Sciatic nerve (tissue), 2 donors: ENCODE measurements at regions not wholly inside any gene's neighbourhood (a gene's known extent, or its start where the extent isn't known, plus 50 kb on each side); places are given as distances from the start of the nearest gene placed in this dataset.

Experiments
- ATAC-seq: fragments of 200-7000 bp; cut with Tn5 transposase; one replicate; pipeline ENCODE4 v1.9.1; 2020; ENCODE audit warnings: mild to moderate bottlenecking, moderate library complexity
- DNase-seq: peaks from one replicate; pipeline ENCODE4 v3.0.0-alpha.2; 2020; ENCODE audit warnings: low spot score
- intact Hi-C: fragments of 100-400 bp; cut with DNase I; formaldehyde crosslinking; loops from one replicate; pipeline ENCODE4 v1.14.2; 2022
- donor health status: DM: no; HTN: no; CAD: no.
- donor health status: DM: no; HTN: no; CAD: no.

DNA sequence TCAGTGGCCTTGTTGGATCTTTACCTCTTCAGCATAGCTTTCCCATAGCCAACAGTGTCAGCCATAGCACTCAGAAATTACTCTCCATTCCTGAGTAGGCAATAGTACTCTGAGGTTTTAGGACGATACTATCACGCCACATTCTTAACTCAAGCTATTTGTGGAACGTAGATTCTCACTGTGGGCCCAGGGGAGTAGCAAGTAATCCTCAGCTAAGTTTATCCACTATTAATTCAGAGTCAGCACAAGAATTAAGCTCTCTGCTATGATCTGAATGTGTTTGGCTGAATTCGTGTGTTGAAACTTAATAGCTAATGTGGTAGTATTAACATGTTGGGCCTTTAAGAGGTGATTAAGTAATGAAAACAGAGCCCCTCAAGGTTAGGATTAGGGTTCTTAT lies 858.8 kb upstream of the NUDT12 start:
- DNase-seq (no peak), ATAC-seq (no peak)
- intact Hi-C loops: no loop called here

GRCh38 chr5:104418056-104418455 lies 855.5 kb upstream of the NUDT12 start:
- intact Hi-C loops: no loop called here

DNA sequence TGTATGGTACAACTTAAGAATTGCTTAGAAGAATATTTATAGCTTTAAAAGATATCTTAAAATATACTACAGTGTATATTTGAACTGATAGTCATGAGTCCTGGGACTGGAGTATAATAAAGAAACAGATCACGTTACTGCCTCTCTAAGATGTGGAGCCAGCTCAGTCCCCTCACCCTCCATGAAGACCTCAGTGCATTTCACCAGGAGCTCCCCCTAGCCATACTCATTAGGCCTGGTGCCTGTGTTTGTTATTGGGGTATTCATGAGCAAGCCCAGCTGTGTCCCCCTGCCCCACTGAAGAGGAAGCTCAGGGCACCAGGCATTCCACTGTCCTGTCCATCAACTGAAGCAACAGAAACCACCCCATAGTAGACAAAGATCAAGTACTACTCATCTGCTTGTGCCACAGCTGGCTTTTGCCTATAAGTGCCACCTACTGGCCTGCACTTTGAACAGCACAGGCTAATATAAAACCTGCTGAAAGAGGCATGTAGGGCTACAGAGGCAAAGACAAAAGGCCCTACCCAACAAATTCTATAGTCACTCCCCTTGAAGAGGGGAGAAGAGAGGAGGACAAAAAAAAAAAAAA lies 850.2 kb upstream of the NUDT12 start:
- ATAC-seq (no peak), DNase-seq (no peak)
- intact Hi-C loops: no loop called here

More at GRCh38 chr5:104418056-104418455, 855.5 kb upstream of the NUDT12 start:
- no peak for DNase-seq
- ATAC-seq: no peak

DNA sequence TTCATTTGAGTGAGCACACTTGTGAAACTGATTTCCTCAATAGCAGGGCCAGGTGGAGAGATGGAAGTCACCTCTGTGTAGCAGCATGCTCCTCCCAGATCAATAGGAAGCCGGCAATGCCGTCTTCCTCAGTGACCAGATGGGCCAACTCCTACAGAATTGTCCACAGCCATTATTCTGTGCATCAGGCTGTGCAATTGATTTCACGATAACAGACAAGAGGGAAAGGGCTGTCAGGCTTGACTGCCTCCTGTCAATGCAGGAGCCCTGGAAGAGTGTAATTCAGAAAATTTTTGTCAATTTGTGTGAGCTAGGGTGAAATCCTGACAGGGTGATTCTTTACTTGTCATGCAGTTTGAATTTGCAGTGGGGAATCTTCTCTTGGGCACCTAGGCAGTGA lies 838.4 kb upstream of the NUDT12 start:
- intact Hi-C loops: no loop called here
- ATAC-seq: no peak

DNA sequence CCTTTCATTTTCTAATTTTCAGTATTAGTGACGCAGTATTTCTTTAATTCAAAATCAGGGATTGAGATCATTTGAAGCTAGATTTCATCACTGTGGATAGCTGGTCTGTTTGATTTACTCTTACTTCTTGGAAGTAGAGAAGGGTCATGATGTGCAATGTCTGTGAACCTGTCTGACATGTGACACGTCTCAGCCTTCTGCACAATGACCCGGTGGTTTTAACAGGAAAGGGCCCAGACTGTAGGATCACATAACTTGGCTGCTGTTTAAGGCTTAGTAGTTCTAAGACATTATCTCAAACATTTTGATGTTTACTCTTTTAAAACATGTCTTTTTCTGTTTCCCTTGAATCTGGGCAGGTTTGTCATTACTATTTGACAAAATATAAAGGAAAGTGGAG lies 823.3 kb upstream of the NUDT12 start:
- intact Hi-C loops: no loop called here
- ATAC-seq: no peak
- no peak for DNase-seq

More for the DNA sequence above, 838.4 kb upstream of the NUDT12 start:
- no peak for DNase-seq

GRCh38 chr5:104375345-104375744 lies 812.8 kb upstream of the NUDT12 start:
- ATAC-seq (no peak), DNase-seq (no peak)
- intact Hi-C loops: no loop called here

DNA sequence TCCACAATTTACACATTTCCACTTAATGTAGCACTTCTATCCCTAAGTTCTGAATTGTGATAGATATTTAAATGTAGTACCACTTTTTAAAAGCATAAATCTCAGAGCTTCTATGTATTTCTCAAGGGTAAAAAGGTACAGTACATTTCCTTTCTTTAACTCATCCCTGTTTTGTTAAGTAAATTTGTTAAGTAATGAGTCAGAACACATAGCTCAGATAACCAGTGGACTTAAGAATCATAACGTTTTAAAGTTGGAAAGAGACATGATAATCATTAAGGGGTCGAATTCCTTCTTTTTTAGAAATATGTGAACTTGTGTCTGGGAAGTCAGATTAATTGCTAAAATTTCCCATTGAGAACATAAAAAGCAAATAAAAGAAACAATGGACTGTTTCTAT lies 810.2 kb upstream of the NUDT12 start:
- ATAC-seq: no peak
- intact Hi-C loops: no loop called here
- no peak for DNase-seq

DNA sequence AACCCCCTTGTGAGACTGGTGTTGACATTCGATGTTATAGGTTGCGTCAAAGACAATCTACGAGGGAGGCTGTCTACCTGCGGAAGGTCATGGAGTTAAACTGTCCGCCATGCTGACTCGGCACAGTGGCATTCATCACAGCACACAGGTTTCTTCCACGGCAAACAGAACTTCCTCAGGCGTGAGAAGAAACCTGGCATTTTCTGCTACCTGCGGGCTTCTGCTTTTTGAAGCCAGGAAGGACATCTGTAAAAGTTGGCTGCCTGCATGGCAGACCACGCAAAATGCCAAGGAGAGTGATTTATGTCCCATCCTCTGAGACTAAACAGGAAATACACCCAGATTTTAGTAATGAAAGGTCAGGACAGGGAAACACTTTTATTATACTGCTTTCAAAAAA lies 809.8 kb upstream of the NUDT12 start:
- ATAC-seq: no peak
- DNase-seq: no peak
- intact Hi-C loops: no loop called here

- ATAC-seq (no peak), DNase-seq (no peak)
- intact Hi-C loops: no loop called here
These were observed 807.9 kb upstream of the NUDT12 start for GRCh38 chr5:104370523-104370922.

- DNase-seq (no peak), ATAC-seq (no peak)
- intact Hi-C loops: no loop called here
These were observed 805.4 kb upstream of the NUDT12 start for GRCh38 chr5:104367978-104368377.

DNA sequence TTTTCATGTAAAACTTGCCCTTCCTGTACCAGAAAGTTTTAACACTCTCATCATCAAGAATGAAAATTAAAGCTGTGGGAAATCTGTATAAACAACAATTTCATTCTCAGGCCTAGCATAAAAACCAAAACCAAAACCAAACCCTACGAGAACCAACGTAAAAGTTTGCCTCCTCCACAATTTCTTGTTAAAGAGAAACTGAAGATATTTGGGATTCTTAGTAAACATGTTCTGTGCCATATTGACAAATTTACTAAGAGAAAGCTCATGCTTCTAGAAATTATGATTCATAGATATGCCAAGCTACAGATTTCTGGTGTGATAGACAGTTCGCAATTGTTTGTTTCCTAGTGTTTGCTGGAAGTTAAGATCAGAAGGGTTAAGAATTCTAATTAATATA lies 801.0 kb upstream of the NUDT12 start:
- intact Hi-C loops: no loop called here
- DNase-seq (no peak), ATAC-seq (no peak)

- DNase-seq (no peak), ATAC-seq (no peak)
- intact Hi-C loops: no loop called here
These were observed 799.3 kb upstream of the NUDT12 start for GRCh38 chr5:104361932-104362331.

DNA sequence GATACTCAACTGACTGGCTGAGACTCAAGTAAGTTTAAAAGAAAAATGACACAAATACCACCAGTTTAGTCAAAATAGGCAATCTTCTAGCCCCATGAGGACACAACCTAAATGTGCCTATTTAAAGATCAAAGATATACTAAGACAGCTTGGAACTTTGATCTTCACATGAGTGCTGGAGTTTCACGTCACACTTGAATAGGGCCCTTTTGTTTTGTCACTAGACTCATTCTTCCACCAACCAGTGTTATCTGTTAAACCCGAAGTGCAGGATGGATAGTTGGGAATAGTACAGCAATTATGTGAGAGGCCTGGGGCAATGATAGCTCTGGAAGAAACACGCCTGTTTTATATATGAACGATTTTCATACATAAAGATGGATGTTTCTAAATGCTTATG lies 792.8 kb upstream of the NUDT12 start:
- no peak for ATAC-seq
- intact Hi-C loops: no loop called here
- no peak for DNase-seq

GRCh38 chr5:104353371-104353770 lies 790.8 kb upstream of the NUDT12 start:
- ATAC-seq (no peak), DNase-seq (no peak)
- intact Hi-C loops: no loop called here

DNA sequence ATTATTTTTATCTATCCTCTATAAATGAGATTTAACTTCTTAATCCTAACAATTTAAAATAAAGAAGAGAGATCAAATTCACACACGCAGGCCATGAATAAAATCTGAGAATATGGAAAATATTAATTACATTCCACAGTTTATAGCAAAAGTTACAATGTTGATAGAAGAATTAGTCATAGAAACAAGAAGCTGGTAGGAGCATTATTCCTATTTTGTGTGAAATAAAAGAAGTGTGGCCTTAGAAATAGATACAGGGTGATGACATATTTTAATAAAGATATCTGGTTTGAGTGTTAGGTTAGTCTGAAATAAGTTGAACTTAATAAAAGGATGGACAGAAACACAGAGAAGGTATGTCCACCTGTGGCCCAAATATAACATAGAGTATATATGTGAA lies 790.4 kb upstream of the NUDT12 start:
- intact Hi-C loops: no loop called here
- DNase-seq (no peak), ATAC-seq (no peak)

DNA sequence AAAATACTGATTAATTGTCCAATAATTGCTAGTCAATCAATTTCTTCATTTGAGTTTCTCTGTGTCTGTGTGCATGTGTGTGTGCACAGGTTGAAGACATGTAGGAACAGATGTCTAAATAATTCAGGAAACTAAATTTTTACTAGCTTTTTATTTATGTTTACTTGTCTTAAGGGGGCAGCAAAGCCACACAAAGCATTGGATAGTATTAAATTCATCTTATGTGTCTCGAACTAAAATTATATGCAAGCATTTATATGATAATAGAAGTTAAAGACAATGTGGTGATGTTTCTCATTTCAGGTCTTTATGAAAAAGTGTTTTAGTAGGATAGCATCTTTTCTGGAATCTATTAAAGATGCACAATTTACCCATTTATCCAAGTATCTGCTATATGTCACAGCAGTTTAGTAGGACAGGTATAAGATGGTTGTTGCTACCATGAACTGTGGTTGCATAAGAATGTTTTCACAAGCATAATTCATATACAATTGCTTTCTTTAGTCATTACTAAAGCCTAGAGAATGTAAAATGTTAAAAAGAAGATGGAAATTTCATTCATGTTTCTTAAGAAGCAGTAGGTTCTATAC lies 784.6 kb upstream of the NUDT12 start:
- intact Hi-C loops: no loop called here
- no peak for ATAC-seq
- no peak for DNase-seq

- no peak for DNase-seq
- no peak for ATAC-seq
- intact Hi-C loops: no loop called here
These were observed 782.8 kb upstream of the NUDT12 start for GRCh38 chr5:104345222-104346016.

DNA sequence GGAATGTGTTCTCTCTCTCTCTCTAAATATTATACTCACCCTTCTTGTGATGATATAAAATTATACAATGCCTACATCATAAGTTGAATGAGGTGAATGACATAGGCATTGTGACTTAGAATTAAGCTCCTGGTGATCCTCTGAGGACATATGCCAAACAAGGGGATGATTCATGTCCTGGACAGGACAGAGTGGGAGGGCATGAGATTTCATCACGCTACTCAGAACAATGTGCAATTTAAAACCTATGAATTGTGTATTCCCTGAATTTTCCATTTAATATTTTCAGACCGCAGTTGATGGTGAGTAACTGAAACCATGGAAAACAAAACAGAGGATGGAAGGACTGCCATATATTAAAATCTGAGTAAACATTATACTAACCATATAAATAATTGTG lies 782.2 kb upstream of the NUDT12 start:
- ATAC-seq (no peak), DNase-seq (no peak)
- intact Hi-C loops: no loop called here

DNA sequence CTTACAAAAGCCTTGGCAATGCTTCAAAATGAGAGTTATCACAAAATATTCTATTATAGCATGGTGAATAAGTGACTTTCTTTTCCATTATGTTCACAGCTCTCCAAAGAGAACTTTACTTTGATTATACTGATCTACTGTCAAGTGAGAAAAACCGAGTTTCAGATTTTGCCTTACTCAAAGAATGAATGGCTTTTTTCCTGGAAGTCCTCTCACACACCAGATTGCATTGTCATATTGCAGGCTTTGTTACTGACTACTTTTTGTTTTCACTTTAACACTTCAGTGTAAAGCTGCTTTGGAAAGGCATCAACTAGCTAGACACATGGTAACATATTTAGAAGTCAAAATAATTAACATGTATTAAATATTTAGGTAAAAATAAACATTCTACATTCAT lies 765.2 kb upstream of the NUDT12 start:
- ATAC-seq (no peak), DNase-seq (no peak)
- intact Hi-C loops: no loop called here

- no peak for DNase-seq
- ATAC-seq: no peak
- intact Hi-C loops: no loop called here
These were observed 764.4 kb upstream of the NUDT12 start for GRCh38 chr5:104326966-104327365.

DNA sequence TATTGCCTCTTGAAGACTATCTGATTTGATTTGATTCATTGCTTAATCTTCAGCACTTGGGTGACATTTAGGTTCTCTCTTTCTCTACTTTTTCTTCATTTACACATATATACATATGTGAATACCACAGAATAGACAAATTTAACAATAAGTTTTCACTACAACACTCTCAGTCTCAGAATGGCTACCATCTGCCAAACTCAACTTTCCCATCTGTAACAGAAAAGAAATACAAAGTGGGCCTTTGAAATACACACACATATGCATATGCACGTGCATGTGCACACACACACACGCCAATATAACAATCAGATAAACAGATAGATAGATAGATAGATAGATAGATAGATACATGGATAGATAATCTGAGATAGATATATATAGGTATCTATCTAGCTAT lies 762.8 kb upstream of the NUDT12 start:
- ATAC-seq (no peak), DNase-seq (no peak)
- intact Hi-C loops: no loop called here
